H1 (cell line): ENCODE measurements at regions not wholly inside any gene's neighbourhood (a gene's known extent, or its start where the extent isn't known, plus 50 kb on each side); places are given as distances from the start of the nearest gene placed in this dataset.

ENCODE experiments used
- BACH1 ChIP-seq: IDR thresholded peaks from 2 replicates; pipeline ENCODE4 v1.6.1; 2012; ENCODE audit warnings: low read length, improper control_type of control experiment
- BRCA1 ChIP-seq: IDR thresholded peaks from 2 replicates; pipeline ENCODE4 v1.6.1; 2012; ENCODE audit warnings: low read depth, low read length, improper control_type of control experiment
- EZH2 ChIP-seq: fragments of 200-600 bp; sonication (generic); IDR thresholded peaks from 2 replicates; pipeline ENCODE4 v1.7.1; 2012; ENCODE audit warnings: low read depth, mild to moderate bottlenecking, moderate library complexity, low read length, inconsistent platforms; ENCODE audit not compliant: severe bottlenecking
- SP2 ChIP-seq: IDR thresholded peaks from 2 replicates; pipeline ENCODE4 v1.6.1; 2012; ENCODE audit warnings: mild to moderate bottlenecking, low read length, inconsistent platforms

DNA sequence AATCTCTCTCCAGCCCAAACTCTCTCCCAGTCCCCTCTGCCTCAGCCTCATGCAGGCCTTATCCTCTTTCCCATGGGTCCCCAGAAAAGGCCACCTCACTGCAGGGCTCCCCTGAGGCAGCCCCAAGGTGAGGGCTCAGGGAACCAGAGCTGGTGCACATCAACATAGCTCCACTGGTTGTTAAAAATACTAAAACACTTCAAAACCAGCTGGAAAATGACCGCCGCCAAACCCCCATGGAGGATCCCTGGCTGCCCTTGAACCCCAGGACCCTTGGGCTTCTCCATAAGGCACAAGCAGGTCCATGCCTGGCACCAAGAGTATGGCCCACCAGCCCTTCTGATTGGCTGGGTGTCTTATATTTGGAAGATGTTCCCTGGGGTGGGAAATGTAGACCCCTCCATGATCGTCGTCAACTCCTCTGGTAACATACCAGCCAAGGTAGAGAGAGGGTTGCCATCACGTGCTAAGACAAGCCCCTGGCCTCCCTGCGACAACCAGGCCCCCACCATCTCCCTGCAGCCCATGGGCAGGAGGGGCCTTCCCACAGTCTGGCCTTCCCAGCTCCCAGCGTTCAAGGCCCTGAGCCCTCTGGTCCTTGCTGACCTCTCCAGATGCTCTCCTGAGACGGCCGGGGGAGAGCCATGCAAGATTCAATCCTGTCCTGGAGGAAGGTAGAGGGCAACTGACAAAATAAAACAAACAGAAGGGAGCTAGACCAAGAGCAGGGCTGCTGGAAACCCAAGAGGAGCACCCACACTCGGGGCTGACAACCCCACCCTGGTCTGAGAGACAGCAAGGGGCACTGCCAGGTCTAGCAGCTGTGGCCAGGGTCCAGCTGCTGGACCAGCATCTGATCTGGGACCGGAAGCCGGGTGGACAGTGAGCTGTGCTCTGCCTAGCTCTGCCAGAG is 132.1 kb upstream of the PRR20G start (continued):
- TF ChIP-seq EZH2 (no peak), SP2 (no peak), BRCA1 (no peak), BACH1 (no peak)
